ENCODE measurements at regions not wholly inside any gene's neighbourhood (a gene's known extent, or its start where the extent isn't known, plus 50 kb on each side); places are given as distances from the start of the nearest gene placed in this dataset.

DNA sequence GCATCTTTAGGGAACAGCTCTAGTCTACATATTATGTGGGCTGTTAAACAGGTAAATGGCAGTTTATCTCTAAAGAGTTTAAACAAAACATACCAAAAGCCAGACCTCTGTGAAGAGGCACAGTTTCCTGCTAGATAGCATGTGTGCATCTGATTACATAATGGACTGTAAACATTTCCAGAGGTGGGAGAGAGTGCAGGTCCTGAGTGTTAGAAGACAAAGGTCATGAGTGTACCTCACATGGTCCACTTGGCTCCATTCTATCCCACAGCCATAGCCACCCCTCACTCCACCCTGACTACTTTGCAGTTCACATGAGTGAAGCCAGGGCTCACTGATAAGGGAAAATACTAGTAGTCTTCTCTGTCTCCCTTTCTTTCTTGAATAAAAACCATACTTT lies 233.4 kb downstream of the MTX2 start:
- no peak for DNase-seq (ENCODE audit: low read depth)

DNA sequence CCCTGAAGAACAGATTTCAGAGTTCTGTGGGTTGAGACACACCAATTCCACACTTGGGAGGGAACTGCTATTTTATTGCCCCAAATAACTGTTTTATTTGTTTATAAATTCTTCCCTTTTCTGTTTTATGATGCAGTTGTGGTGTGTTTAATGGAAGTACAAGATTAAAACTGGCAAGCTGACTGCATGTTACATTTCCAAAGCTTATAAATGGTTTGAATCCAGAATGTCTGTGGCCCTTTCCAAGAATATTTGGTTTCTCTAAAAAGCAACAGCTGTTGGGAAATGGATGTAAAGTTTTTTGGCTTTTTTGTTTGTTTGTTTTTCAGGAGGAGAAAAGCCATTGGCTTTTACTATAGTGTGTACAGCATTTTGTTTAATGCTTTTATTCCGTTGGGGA lies 234.5 kb downstream of the MTX2 start:
- no peak for DNase-seq (ENCODE audit: low read depth)

DNA sequence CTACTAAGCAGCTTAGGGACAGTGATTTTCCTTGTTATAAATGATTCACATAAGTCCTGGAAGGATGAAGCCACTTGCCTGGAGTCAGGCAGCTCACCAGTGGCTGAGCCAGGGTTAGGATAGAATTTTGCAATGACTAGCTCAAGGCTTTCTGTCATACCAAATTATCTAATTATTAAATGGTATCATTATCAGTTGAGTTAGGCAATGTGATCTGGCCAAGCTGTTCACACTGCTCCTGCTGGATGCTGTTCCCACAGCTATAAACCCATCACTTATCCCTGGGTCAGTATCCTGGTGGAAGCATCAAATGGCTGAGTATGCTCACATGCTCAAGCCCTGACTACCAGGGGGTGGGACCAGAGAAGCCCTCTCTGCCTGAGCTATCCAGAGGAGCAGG lies 235.2 kb downstream of the MTX2 start:
- no peak for DNase-seq (ENCODE audit: low read depth)

DNA sequence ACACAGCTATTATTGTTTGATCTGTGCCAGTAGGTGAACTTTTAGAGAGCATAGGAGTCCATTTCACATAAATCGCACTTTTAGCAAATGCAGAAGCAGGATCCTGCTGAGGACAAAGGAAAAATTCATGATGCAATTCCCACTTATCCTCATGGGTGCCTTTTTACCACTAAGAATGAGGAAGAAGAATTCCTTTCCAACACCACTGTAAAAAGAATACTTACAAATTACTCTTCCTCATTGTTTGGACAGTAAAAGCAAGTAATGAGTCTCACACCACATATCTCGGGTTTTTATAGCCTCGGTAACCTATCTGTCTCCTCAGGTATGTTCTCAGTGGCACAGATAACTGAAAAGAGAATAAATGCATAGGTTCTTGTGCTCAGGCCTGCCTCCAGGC lies 238.5 kb downstream of the MTX2 start:
- DNase-seq (ENCODE audit: low read depth) = no peak

DNA sequence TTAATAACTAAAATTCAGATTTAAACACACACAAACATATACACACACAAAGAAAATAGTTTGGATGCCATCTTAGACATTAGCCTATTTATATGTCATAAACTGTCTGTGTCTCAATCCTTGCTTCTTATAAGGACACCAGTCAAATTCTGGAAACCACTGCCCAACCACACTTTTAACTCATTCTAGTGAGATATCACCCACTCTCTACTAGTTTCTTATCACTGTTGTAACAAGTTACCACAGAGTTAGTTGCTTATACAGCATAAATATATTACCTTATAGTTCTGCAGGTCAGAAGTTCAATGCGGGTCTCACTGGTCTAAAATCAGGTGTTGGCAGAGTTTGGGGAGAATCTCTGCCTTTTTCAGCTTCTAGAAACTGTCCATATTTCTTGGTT lies 239.1 kb downstream of the MTX2 start:
- no peak for DNase-seq (ENCODE audit: low read depth)

DNA sequence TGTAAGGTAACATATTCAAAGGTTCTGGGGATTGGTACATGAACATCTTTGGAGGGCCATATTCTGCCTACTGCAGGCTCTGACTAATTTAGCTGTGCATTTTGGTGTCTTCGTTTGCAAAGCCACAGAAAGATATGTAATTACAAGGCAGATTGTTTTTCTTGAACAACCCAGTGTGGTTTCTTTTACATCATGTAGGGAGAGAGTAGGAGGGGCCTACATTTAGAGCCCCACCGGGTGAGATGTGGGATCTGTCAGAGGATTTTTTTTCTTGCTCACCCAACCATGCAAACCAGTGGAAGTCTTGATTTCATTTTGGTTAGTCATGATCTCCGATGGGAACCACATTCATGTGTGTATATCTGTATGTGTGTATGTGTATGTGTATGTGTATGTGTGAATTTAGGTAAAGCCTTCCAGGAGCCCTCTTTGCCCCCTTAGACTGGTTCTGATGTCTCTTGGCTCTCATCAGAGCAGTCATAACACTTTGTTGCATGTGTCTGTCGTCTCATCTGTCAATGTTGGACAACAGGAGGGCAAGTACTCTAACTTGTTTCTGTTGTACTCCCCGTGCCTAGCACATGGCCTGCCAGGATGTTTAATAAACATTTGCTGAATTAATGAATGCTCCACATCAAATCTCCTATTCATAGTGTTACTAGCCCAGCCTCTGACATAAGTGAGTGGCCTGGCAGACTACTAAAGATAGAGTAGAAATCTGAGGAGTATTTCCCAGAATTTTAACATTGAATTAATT lies 239.9 kb downstream of the MTX2 start:
- DNase-seq (ENCODE audit: low read depth) = no peak

DNA sequence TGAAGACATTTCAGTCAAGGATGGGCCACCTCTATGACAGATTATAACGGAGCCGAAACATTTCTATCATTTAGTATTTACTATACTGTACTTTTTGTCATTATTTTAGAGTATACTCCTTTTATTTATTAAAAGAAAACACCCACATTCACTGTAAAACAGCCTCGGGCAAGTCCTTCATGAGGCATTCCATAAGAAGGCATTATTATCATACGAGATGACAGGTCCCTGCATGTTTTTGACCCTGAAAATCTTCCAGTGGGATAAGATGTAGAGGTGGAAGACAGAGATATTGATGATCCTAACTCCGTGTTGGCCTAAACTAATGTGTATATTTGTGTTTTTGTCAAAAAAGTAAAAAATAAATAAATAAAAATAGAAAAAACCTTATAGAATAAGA lies 245.0 kb downstream of the MTX2 start:
- no peak for DNase-seq (ENCODE audit: low read depth)

DNA sequence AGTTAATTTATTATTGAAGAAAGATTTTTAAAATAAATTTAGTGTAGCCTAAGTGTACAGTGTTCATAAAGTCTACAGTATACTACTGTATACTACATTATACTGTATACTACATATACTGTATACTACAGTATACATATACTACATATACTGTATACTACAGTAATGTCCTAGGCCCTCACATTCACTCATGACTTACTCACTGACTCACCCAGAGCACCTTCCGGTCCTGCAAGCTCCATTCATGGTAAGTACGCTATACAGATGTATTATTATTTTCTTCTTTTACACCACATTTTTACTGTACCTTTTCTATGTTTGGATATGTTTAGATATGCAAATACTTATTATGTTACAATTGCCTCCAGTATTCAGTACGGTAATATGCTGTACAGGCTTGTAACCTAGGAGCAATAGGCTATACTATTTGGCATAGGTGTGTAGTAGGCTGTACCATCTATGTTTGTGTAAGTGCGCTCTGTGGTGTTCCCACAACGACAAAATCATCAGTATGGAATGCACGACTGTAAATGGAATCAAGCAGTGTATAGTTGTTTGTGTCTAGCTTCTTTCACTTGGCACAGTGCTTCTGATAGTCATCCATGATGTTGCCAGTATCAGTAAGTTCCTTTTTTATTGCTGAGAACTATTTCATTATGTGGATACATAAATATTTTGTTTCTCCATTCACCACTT lies 245.7 kb downstream of the MTX2 start:
- DNase-seq (ENCODE audit: low read depth) = no peak

DNA sequence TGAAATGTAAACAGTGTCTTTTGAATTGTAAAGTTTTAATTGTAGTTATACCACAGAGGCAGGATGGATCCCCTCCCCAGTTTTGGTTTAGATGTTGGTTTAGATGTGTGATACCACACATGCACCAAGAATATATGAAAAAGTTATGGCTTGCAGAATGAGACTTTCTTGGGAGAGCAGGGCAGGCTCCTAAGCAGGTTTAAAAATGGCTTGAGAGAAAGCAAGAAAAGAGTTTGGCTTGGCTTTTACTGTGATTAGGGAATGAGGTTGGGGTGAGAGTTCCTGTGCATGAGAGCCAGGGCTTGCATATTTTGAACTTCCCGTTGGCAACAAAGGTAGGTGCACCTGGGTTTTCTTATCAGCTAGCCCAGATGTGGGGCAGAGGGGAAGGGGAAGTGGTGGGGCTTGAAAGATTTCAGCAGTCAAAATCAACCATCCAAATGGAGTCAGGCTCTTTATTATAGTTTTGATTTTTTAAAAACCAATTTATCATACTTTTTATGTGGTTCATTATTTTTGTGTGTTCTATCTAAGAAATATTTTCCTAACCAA lies 246.9 kb downstream of the MTX2 start:
- no peak for DNase-seq (ENCODE audit: low read depth)

DNA sequence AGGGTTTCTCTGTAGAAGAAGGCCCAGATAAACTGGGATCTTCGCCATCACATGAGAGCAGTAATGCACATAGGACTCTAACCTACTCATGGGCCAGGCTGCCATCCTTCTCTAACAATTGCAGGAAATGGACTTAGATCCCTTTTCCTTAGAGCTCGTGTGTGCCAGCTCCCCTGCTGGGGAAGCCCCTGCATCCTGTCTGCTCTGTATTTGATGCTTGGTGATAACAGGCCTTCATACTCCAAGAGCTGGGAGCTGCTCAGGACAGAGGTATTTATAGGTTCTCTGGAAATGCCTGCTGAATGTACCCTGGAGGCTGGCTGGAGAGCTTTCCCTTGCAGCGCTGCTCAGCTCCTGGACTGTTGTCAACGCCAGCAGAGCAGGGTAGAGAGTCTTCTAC lies 249.6 kb downstream of the MTX2 start:
- DNase-seq (ENCODE audit: low read depth) = no peak

DNA sequence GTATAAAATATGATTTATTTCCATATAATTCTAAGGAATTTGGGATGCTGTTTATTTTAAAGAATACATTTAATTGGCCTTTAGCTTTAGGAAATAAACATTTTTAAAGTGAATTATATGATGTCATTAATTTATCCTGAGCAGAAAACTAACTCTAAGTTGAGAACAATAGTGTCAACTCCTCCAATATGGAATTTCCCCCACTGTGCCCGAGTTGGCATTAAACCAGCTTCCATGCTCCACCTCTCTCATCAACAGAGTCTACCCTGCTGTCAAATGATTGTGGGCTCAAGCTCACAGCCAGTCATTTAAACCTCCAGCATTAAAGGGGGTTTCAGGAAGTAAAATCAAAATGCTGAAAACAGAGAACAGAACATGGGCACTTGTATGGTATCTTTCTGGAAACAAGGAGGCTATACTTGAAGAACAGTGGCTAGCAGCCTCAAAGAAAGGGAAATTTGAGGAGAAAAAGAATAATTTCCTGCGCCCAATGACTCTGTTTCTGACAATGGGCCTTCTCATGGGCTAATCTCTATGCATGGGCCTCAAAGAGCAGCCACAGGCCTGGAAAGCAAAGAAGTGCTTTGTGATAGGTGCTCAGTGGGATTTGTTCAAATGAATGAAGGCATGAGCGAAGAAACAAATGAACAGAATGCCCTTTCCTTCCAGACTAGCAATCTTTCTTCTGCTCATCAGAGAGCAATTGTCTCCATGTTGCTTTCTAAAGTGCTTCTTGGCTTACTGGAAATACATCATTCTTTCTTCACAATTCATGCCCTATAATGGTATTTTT lies 252.8 kb downstream of the MTX2 start:
- no peak for DNase-seq (ENCODE audit: low read depth)

DNA sequence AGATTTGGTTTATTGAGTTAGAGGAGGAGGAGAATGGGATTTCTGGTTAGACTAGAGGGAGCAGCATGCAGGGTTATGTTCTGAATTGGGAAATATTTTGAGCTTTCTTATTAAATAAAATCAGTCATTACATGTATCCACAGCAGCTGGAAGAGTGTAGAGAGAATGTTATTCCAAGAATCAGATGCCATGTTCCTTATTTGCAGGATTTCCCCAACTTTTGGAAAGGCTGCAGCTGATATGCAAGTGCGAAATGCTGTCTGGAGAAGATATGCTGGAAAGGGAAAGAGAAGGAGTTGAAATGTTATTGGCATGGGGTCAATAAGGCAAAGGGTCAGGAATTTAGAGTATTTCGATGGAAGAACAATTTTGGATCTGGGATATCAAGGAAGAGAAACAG lies 255.8 kb downstream of the MTX2 start:
- no peak for DNase-seq (ENCODE audit: low read depth)

DNA sequence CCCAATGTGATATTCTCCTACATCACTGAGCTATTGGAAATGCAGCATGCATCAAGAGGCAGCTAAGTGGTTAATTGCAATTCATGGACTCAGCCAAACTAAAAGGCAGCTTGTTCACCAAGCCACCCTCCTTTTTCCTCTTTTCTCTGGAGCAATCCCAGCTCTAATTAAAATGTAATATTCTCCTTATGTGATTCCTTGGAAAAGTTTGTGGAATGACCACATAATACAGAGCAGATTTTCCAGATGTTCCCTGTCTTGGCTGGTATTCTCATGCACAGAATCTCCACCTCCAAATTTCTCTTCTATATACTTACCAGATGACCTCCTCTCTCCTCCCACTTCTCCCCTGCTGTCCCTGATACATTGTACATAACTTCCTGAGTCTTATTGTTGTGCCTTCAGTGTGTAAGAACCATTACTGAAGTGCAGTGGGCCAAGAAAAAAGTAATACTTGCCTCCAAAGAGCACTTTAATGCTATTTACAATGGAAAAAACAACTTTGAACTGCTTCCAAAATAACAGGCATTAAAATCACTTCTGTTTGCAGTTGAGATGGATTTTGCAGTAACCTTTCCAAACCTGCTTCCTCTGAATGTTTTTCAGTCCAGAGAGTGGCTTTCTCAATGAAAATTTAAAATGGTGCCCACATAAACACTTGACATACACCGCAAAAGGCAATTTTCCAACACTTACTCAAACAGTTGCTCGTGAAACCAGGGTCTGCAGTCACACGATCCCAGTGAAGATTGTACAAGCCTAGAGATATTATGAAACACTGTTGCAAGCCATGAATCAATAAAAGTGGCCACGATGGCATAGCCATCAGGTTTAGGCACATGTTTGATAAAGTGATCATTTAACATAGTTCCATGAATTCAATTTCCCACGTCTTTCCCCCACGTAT lies 258.0 kb downstream of the MTX2 start:
- no peak for DNase-seq (ENCODE audit: low read depth)

DNA sequence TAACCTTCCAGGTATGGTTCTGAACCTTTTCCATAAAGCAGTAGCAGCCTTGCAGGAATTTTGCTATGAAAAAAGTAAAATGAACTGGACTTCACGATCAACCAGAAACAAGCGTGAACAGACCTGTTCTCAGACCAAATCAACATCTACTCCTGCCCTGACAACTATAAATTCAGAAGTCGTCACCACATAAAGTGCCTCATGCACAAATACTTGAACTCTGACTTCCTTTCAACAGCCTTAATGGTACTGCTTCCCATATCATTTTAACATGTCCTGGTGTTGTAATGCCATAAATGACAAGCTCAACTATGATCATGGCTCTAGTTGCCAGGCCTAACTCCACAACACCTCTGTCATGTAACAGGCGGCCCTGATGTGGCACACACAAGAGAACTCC lies 262.4 kb downstream of the MTX2 start:
- DNase-seq (ENCODE audit: low read depth) = no peak

DNA sequence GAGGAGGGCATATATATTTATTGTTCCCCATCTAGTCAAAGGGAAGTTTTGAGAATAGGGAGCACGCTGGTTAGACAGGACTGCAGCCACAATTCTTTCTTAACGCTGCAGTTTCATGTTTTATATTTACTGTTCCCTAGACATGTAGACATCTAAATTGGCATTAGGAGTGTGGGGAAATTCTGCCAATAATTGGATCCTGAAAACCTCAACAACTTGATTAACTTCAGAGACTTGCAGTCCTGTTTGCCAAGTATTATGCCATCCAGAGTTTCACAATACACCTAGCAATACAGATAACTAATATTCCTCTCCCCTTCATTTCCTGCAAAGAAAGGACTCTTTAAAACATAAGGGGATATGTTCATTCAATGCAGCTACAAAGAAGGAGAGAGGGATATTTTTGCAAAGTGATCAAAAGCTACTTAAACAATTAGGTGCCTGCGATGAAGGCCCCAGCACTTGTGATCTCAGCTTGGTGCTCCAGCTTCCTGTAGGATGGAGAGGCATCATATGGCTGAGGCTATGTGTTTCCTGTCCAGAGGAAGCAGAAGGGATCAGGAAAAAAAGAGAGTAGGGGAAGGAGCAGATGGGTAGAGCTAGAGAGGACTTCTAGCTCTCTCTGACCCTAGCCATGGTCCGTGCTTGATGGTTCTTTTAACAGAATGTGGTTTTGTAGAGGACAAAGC lies 264.4 kb downstream of the MTX2 start:
- no peak for DNase-seq (ENCODE audit: low read depth)

DNA sequence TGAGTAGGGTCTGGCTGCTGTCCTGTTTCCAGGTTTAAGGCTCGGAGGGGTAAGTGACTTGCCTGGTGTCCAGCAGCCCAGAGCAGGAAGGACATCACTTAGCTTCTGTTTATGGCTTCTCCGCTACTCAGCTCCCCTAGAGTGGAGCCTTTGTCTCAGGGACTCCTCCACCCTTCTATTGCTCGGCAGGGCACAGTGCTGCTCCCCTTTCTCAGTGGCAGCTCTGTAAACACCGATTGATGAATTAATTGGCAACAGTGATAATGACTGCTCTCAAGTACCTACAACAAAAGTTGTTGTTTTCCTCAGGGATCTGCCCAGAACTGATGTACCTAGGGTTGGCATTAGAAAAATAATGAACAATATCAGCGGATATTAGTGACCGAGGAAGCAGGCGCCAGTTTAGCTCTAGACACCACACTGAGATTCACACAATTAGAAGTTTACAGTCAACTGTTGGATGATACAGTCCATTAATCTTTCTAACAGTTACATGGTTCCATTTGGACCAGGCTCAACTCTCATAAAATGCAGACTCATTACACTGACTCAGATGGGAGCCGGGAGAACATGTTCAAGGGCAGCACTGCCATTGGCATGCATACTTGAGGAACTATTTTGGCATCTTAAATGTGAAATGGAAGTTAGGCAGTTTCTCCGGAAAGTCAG lies 265.7 kb downstream of the MTX2 start:
- no peak for DNase-seq (ENCODE audit: low read depth)

DNA sequence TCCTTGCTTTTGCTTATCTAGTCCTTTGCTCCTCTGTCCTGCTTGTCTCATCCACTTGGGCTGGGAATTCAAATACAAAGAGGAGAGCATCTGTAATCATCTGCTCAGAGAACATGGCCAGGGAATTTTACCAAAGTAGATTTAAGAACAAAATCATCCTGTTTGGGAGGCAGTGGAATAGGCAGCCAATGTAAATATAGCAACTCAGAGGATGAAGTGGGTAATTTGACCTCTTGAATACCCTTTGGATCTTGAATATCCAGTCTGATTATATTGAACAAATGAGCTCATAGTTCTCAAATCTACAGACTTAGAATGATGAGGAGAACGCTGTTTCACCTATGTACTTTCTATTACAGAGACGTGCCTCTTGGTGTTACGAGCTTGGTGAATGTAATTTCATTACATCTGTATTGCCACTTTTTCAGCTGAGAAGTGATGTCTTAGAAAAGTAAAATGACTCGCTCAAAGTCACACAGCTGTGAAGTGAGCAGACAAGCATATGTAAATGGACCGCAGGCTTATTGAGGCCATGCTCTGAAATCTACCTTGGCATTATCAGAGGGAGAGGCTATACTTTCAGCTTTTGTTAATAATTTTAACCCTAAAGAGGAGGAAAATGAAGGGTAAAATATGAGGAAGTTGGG lies 266.3 kb downstream of the MTX2 start:
- no peak for DNase-seq (ENCODE audit: low read depth)

DNA sequence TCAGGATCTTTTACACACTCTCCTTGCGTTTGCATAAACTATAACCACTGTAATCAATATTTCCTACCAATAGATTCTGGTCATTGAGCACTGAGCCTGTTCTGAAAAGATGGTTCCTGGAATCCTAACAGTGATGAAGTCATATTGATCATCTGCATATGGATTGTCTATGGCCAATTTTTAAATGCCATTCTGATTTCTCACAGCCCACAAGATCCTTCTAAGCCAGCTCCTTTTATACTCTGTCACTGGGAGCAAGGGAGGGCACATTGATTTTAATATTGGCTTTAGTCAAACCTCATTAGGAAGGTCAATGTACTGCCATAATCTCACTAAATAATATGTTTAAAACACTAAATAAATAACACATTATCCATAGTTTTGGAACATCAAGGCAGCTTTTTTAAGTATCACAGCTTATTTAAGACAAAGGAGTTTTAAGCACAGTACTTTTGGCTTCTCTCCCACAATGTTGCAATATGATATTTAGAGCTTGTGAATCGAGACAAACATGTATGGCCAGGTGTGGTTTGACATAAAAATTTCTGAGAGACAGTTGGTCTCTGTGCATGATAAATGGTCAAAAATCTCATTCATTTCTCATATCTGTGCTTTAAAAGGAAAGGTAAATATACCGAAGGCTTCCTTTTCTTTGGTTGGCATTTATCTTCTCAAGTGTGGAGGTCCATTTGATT lies 267.3 kb downstream of the MTX2 start:
- no peak for DNase-seq (ENCODE audit: low read depth)

DNA sequence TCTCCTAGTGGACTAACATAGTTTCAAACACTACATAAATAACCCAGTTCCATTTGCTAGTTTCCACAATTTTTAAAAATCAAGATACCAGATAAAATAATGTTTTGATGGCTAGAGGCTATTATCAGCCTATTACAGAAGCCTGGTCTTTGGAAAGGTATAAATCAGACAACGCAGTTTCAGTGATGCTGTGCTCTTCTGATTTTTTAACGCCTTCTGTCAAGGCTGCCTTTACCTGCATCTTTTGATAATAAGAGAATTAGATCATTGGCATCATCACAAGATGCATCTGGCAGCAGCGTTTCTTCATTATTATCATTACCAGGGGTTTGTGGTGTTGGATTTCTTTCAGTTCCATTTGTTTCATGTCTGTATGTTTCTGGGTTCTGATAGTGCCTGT lies 268.7 kb downstream of the MTX2 start:
- DNase-seq (ENCODE audit: low read depth) = no peak
